Posterior vena cava (tissue), 2 donors: ENCODE measurements at regions not wholly inside any gene's neighbourhood (a gene's known extent, or its start where the extent isn't known, plus 50 kb on each side); places are given as distances from the start of the nearest gene placed in this dataset.

ENCODE experiments used
- DNase-seq: peaks from one replicate; pipeline ENCODE4 v3.0.0-alpha.2; 2020; ENCODE audit warnings: low spot score
- intact Hi-C, 2 donors: fragments of 100-400 bp; cut with DNase I; formaldehyde crosslinking; loops; one replicate each; pipeline versions ENCODE4 v1.14.1 to v1.14.2; 2022 to 2023
- donor health status: DM: yes; HTN: yes; CAD: no.
- donor health status: DM: yes; HTN: yes; CAD: no.

DNA sequence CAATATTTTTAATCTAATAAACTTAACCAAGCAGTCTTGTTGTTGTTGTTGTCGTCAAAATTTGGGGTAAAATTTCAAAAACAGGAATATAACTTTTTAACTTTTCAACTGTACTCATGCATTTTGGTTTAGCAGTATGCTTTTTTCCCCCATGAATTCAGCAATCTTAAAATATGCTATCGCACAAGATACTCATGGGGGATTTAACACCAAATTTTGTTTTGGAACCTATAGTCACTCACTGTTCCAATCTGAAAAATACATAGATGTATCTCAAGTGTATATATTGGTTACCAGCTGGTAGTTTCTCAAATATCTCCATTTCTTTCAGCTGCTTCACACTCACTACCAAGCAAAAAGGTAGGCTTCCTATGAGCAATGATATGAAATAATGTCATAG lies 91.4 kb upstream of the PIK3CG start:
- no peak for DNase-seq
- intact Hi-C loops = no loop called here

DNA sequence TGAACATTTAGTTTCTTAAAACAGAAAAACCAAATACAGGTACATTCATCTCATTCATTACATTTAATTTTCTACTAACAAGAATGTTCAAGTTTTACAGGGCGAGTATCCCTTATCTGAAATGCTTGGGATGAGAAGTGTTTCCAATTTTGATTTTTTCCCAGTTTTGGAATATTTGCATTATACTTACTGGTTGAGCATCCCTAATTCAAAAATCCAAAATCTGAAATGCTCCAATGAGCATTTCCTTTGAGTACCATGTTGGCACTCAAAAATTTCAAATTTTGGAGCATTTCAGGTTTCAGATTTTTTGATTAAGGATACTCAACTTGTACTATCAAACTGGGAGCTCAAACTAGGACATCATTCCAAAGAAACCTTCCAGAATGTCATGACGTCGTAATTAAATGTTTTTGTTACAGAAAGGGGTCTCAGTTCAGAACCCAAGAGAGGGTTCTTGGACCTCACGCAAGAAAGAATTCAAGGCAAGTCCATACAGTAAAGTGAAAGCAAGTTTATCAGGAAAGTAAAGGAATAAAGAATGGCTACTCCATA lies 90.8 kb upstream of the PIK3CG start:
- intact Hi-C loops = no loop called here
- DNase-seq = no peak

DNA sequence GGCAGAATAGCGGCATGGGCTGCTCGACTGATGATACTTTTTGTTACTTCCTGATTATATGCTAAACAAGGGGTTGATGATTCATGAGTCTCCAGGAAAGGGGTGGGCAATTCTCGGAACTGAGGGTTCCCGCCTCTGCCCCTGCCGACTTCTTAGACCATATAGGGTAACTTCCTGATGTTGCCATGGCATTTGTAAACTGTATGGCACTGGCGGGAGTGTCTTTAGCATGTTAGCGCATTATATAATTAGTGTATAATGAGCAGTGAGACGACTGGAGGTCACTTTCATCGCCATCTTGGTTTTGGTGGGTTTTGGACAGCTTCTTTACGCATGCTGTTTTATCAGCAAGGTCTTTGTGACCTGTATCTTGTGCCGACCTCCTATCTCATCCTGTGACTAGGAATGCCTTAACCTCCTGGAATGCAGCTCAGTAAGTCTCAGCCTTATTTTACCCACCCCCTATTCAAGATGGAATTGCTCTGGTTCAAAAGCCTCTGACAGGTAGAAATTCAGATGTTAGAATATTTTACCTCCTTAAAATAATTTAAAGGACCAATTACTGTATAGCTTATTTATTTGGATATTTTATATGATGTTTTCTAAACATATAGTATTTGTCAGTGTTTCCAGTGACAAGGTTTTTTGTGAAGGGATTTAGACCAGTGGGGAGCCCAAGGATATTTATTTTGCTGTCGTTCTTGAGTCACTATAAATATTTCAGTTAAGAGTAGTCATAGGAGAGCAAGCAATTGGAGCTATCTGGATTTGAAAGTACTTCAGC lies 90.1 kb upstream of the PIK3CG start:
- intact Hi-C loops = no loop called here
- DNase-seq = no peak

DNA sequence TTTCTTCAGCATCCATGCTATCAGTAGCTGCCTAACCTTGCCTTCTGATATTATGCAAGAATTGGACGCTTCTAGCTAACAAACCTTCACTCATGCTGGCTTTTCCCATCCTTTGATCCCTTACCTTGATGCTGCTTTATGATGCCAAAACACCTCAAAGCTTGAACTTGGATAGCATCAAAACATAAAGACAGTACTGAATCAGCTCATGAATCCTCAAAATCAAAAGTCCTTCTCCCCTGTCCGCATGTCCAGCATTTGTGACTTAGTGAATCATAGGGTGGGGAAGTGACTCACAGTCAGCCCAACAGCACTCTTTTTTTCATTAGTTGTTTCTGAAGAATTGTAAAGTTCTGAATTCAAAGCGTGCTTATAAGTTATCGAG lies 89.5 kb upstream of the PIK3CG start:
- intact Hi-C loops = no loop called here
- DNase-seq = no peak

DNA sequence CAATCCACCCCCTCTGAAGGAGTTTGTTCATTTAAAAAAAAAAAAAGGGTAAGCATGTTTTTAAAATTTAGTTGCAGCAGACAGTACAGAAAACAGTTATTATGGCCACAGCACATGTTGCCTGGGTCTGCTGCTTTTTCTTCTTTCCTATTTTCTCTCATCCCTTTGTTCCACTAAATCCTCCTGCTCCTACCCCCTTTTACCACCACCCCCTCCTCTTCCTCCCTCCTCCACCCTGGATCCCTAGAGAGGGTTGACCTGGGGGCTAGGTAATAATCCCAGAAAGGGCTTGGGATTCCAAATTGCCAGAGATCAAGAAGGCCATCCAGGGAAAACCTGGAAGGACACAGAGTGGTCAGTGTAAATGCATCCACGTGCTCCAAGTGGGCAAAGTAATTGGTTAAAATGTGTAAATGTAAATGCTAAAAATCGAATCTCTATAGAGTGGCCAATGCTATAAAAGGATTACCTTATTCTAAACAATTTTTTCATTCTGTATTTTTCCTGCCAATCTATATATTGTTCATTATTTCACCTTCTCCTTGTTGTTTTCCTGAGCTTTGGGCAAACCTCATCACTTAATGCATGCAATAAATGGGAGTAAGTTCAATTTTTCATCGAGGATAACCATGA lies 89.0 kb upstream of the PIK3CG start:
- no peak for DNase-seq
- intact Hi-C loops = no loop called here

DNA sequence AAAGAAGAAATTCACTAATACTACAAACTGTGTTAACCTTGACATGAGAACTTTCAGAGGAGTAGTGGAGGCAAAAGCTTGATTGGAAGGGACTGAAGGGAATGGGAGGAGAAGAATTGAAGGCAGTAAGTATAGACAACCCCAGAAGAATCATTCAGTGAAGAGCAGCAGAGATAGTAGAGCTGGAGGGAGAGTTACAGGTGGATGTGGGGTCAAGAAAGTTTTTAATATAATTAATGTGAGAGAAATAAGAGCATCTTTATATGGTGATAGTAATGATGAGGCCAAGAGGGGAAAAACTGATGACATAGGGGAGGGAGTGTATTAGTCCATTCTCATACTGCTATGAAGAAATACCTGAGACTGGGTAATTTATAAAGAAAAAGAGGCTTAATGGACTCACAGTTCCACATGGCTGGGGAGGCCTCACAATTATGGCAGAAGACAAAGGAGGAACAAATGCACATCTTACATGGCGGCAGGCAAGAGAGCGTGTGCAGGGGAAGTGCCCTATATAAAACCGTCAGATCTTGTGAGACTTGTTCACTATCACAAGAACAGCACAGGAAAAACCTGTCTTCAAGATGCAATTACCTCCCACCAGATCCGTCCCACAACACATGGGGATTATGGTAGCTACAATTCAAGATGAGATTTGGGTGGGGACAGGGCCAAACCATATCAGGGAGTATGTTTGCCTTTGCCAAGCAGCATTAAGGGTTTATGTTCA lies 88.3 kb upstream of the PIK3CG start:
- intact Hi-C loops = no loop called here
- DNase-seq = no peak

DNA sequence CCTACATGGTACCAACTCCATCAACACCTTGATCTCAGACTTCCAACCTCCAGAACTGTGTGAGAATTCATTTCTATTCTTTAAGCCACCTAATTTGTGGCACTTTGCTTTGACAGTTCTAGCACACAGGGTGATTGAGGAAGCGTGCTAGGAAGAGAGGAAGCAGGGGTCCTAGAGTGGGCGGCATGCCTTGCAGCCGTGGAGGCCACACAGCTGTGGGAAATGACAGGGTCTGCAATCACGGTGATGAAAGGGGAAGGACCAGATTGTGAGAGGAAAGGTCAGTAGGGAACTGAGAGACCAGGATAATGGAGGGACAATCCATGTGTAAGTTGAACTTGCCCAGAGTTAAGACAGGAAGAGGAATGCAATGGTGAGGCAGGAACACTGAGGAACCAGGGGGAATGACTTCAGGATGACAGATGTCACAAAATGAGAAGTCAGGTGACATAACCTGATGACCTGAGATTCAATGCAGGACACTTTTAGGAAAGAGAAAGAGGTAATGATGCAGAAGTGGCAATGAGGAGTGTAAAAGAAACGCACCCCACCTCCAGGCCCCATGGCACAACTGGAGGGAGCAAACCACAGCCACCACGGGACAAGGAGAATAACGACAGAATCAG lies 87.3 kb upstream of the PIK3CG start:
- intact Hi-C loops = no loop called here
- DNase-seq = no peak

DNA sequence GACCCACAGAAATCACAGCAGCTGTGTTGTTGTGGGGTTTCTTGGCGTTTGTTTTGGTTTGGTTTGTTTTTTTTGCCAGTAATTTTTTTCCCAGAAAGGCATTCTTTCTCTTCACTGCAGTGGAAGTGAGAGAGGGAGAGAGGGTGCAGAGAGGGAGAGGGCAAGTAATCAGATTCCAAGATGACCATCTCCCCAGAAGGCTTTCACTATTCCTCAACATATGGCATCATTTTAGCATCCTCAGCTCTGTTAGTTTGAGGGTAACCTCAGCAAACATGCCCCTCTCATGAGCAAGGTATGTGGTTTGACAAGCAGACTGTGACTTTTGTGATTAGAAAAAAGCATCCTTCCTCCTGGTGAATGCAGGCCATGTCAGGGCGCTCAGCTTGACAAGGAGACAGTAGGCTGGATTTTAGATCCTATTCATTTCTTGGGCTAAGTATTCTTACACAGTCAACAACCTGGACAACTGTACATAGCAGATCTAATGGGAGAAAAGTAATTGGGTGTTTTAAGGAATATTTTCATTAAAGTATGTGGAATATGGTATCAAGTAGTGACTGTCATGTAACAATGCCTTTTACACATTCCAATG lies 86.3 kb upstream of the PIK3CG start:
- no peak for DNase-seq
- intact Hi-C loops = no loop called here

DNA sequence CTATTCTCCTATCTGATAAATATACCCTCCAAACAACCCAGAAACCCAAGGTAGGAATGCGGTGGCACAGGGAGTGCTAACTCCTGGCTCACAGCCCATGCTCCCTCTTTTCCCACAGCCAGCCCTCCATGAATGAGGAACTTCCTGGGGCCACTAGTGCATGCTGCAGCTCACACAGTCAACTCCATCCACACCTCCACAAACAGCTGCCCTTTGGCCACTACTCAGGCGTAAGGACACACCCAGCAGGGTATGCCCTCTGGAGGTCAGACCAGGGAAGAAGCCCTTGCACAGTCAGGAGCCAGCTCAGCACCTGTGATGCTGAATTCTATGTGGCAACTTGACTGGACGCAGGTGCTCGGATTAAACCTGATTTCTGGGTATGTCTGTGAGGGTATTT lies 85.2 kb upstream of the PIK3CG start:
- intact Hi-C loops = no loop called here
- DNase-seq = no peak

DNA sequence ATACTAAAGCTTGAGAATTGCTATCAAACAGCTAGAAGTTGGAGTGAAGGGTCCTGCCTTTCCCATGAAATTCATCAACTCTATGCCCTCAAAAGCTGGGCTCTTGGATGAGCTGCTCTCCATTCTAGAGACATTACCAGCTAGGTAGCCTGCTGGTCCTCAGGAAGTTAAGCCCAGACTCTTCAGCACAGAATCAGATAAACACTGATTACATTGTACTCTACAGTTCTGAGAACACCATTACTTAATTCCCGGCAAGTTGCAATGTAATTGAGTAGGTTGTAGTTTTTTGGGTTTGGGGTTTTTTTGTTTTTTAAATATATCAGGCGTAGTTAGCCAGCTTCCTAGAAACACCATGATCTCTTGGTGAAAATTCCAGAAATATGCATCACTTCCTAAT lies 84.1 kb upstream of the PIK3CG start:
- DNase-seq = no peak
- intact Hi-C loops = no loop called here

DNA sequence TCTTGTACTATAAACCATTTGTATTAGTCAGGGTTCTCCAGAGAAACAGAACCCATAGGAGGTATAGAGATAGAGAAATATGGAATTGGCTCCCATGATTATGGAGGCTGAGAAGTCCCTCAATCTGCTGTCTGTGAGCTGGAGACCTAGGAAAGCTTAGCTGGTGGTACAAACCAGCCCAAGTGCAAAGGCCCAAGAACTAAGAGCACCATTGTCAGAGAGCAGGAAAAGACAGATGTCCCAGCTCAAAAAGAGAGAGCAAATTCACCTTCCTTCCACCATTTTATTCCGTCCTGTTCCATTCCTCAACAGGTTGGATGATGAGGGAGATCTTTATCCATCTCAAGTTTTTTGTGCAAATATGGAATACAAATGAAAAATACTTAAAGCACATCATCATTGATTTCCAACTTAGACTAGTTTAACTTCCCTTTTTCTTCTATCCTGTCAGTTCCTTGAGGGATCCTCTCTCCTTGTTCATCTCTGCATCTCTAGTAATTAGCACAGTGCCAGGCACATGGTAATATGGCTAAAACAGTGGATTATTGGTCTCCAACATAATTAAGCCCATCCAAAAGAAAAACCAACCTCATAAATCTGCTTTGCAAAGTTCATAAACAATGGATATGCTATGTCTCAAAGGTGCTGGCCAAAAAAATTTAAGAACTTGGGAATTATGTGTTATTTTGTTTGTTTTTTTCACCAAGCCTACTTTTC lies 83.1 kb upstream of the PIK3CG start:
- intact Hi-C loops = no loop called here
- DNase-seq = no peak

DNA sequence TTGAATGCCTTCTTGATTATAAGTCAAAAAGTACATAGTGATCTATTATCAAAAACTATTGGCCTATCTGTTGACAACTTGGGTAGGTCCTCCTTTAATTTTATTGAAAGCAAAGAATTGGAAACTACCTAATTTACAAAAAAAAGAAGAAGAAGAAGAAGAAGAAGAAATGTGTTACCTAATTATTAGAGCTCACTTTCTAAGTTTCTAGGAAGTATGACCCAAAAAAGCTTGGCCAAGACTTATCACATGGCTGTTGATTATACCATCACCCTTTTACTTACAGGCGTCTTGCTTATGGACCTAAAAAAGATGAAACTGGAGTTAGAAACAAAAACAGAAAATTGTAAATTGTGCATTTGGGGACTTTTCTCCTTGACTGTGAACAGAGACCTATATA lies 81.8 kb upstream of the PIK3CG start:
- intact Hi-C loops = no loop called here

DNA sequence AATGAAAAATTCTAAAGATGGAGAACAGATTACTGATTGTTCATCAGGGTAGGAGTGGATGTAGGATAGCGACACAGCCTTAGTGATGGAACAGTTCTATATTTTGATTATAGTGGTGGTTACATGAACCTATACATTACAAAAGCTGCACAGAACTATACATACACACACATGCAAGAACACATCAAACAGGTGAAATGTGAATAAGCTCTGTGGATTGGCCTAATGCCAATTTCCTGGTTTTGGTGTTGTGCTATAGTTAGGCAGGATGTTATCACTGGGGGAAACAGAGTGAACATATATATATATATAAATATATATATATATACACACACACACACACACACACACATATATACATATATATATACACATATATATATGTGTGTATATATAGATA lies 76.4 kb upstream of the PIK3CG start:
- intact Hi-C loops = no loop called here
- no peak for DNase-seq

More for the DNA sequence above, 81.8 kb upstream of the PIK3CG start:
- DNase-seq = no peak

DNA sequence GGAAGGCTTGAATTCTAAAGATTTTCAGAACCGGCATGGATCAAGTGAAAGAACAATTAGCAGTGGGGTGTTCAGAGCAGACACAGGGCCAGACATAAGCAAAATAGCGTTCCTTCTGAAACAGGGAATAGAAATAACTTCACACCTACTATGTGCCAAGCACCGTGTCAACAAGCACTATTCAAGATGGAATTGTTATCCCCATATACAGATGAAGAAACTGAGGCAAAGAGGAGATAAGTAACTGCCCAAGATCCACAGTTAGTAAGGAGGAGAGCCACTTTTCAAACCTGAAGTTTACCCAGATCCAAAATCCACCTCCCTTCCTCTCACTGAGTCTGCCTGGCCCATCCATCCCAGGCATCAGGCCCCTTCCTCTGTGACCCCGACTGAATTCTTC lies 73.6 kb upstream of the PIK3CG start:
- intact Hi-C loops = no loop called here
- DNase-seq = no peak

DNA sequence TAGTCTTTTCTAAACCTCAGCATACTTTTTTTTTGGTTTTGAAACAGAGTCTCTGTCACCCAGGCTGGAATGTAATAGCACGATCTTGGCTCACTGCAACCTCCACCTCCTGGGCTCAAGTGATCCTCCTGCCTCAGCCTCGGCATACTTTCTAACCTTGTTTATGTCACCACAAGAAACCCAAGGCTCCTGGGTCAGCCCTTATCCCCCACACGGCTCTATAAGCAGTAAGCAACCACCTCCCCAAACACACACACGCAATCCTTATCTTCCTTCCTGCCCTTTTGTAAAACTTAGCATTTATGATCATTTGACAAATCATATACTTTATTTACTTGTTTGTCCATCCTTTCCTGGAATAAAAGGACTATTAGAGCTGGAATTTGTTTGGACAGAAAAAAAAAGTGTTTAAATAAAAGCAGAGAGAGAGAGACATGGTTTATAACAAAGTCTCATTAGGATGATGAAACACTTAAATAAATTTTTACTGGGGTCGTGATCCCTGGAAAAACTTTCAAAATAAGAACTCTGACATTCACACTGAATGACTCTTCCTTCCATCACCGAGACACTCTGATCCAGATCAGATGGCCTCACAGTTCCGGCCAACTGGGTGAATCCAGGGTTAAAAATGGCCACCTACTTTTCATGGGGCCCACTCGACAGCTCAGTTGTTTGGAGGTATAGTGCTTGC lies 72.7 kb upstream of the PIK3CG start:
- DNase-seq = no peak
- intact Hi-C loops = no loop called here

DNA sequence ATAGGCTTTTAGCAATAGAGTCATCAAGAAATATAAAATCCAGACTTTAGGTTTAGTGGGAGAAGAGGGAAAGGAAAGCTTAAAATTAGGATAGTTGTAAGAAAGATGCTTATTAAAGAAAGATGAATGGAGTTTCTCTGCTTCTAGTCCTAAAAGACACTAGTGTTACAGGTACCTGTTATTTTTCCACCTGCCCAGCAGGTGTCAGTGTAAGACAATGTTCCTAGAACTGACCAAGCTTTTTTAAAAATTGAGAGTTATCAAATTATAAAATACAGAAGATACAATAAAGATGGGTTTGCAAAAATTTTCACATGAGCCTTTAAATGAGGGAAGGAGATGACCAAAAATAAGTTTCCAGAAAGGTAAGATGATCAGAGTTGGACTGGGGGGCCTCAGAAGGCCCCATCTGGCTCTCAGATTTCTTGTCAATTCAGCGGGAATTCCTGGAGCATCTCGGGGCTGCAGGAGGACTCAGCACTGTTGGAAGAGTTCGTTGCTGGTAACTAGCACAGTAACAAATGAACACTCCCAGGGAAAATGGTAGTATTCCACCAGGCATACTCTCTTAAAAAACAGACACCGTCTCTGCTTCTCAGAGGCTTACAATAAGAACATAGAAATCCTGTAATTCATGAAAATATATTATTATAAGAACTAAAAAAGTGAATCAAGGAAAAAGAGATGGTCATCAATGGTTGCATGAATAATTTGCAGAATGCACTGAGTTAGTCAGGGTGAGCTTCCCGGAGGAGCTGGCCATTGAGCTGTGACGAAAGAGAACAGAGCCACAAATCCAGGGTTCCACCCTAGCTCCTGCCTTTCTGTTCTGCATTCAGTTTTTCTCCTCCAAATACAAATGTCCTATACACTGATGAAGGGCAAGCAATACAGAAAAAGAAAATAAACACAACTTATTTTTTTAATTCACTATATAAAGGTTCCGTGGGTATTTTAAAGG lies 71.8 kb upstream of the PIK3CG start:
- intact Hi-C loops = no loop called here
- no peak for DNase-seq
